ENCODE measurements at regions not wholly inside any gene's neighbourhood (a gene's known extent, or its start where the extent isn't known, plus 50 kb on each side); places are given as distances from the start of the nearest gene placed in this dataset.

- intact Hi-C loops (cut with micrococcal nuclease), result no loop called here
- no peak overlapping the region for H3K4me3 ChIP-seq (replicated peaks in 1 of 3; ENCODE audit: low read depth in 2 of 3, low read length in 3 of 3)
- H3K27ac ChIP-seq (ENCODE audit: low read depth in 1 of 2, low read length in 2 of 2), result no peak overlapping the region
- H3K27me3 Mint-ChIP-seq (ENCODE audit: low read depth in 3 of 3), result no peaks in the 10 kb centered on the region
- 94% methylated on average over 2 of the region's 5 CpGs for WGBS (ENCODE audit: insufficient coverage)
- no peak overlapping the region for H3K4me2 ChIP-seq (replicated peaks; ENCODE audit: extremely low read depth, low read length, poor library complexity, severe bottlenecking)
- no peak overlapping the region for H3K9ac ChIP-seq (ENCODE audit: insufficient read depth, low read length, poor library complexity, severe bottlenecking)
- H3K4me1 Mint-ChIP-seq, result no peaks in the 10 kb centered on the region
- no peaks in the 10 kb centered on the region for H3K27me3 ChIP-seq (ENCODE audit: control insufficient read depth in 2 of 2, insufficient read depth in 2 of 2, low read length in 2 of 2)
- no peaks in the 10 kb centered on the region for H4K20me1 ChIP-seq (ENCODE audit: insufficient read depth, low read length)
- no peaks in the 10 kb centered on the region for H3K4me1 ChIP-seq (ENCODE audit: control insufficient read depth in 1 of 2, insufficient read depth in 2 of 2, low read length in 2 of 2)
- peaks cover 0 to 7% (median 0%) of the 10 kb centered on the region in 7 donors for H3K9me3 Mint-ChIP-seq
- TF ChIP-seq, protein P1, sequence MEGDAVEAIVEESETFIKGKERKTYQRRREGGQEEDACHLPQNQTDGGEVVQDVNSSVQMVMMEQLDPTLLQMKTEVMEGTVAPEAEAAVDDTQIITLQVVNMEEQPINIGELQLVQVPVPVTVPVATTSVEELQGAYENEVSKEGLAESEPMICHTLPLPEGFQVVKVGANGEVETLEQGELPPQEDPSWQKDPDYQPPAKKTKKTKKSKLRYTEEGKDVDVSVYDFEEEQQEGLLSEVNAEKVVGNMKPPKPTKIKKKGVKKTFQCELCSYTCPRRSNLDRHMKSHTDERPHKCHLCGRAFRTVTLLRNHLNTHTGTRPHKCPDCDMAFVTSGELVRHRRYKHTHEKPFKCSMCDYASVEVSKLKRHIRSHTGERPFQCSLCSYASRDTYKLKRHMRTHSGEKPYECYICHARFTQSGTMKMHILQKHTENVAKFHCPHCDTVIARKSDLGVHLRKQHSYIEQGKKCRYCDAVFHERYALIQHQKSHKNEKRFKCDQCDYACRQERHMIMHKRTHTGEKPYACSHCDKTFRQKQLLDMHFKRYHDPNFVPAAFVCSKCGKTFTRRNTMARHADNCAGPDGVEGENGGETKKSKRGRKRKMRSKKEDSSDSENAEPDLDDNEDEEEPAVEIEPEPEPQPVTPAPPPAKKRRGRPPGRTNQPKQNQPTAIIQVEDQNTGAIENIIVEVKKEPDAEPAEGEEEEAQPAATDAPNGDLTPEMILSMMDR (IDR thresholded peaks at IDR 0.05), result no peak
- H3K36me3 ChIP-seq (replicated peaks in 1 of 2; ENCODE audit: control insufficient read depth in 1 of 2, insufficient read depth in 2 of 2, low read length in 2 of 2), result no peaks in the 10 kb centered on the region
- H3K36me3 Mint-ChIP-seq, result no peaks in the 10 kb centered on the region
- no peak overlapping the region for H3K27ac Mint-ChIP-seq
- H2AFZ ChIP-seq (ENCODE audit: insufficient read depth, low read depth, low read length, poor library complexity, severe bottlenecking), result no peak overlapping the region
- H3K79me2 ChIP-seq (ENCODE audit: insufficient read depth, low read length), result no peaks in the 10 kb centered on the region
- no peak overlapping the region for H3K4me3 Mint-ChIP-seq
- peaks cover 3 to 4% of the 10 kb centered on the region in 2 donors for H3K9me3 ChIP-seq (replicated peaks in 1 of 2; ENCODE audit: control insufficient read depth in 1 of 2, insufficient read depth in 1 of 2, low read length in 2 of 2)
- no peak for DNase-seq
These were observed 2407.1 kb downstream of the ARAP2 start for GRCh38 chr4:33837043-33837838.

GRCh38 chr4:33841120-33841519 lies 2403.2 kb downstream of the ARAP2 start:
- TF ChIP-seq, protein P1 (IDR thresholded peaks at IDR 0.05), result no peak
- no peaks in the 10 kb centered on the region for H3K4me1 Mint-ChIP-seq
- H3K4me3 Mint-ChIP-seq, result no peak overlapping the region
- no peak for DNase-seq
- H3K27me3 ChIP-seq (ENCODE audit: control insufficient read depth in 2 of 2, insufficient read depth in 2 of 2, low read length in 2 of 2), result no peaks in the 10 kb centered on the region
- H3K4me1 ChIP-seq (ENCODE audit: control insufficient read depth in 1 of 2, insufficient read depth in 2 of 2, low read length in 2 of 2), result no peaks in the 10 kb centered on the region
- no peak overlapping the region for H3K27ac ChIP-seq (ENCODE audit: low read depth in 1 of 2, low read length in 2 of 2)
- no CpG with 5 or more reads among the region's 1 CpG for WGBS (ENCODE audit: insufficient coverage)
- peaks cover 0 to 10% (median 3%) of the 10 kb centered on the region in 7 donors for H3K9me3 Mint-ChIP-seq
- no peaks in the 10 kb centered on the region for H3K27me3 Mint-ChIP-seq (ENCODE audit: low read depth in 3 of 3)
- no peaks in the 10 kb centered on the region for H4K20me1 ChIP-seq (ENCODE audit: insufficient read depth, low read length)
- H3K36me3 Mint-ChIP-seq, result no peaks in the 10 kb centered on the region
- no peak overlapping the region for H3K4me3 ChIP-seq (replicated peaks in 1 of 3; ENCODE audit: low read depth in 2 of 3, low read length in 3 of 3)
- no peak overlapping the region for H3K4me2 ChIP-seq (replicated peaks; ENCODE audit: extremely low read depth, low read length, poor library complexity, severe bottlenecking)
- intact Hi-C loops (cut with micrococcal nuclease), result no loop called here
- peaks cover 3 to 4% of the 10 kb centered on the region in 2 donors for H3K9me3 ChIP-seq (replicated peaks in 1 of 2; ENCODE audit: control insufficient read depth in 1 of 2, insufficient read depth in 1 of 2, low read length in 2 of 2)
- H3K36me3 ChIP-seq (replicated peaks in 1 of 2; ENCODE audit: control insufficient read depth in 1 of 2, insufficient read depth in 2 of 2, low read length in 2 of 2), result no peaks in the 10 kb centered on the region
- no peak overlapping the region for H3K27ac Mint-ChIP-seq
- H3K79me2 ChIP-seq (ENCODE audit: insufficient read depth, low read length), result no peaks in the 10 kb centered on the region
- H2AFZ ChIP-seq (ENCODE audit: insufficient read depth, low read depth, low read length, poor library complexity, severe bottlenecking), result no peak overlapping the region
- no peak overlapping the region for H3K9ac ChIP-seq (ENCODE audit: insufficient read depth, low read length, poor library complexity, severe bottlenecking)
